Caco-2 (cell line): ENCODE measurements at regions not wholly inside any gene's neighbourhood (a gene's known extent, or its start where the extent isn't known, plus 50 kb on each side); places are given as distances from the start of the nearest gene placed in this dataset.

Source experiments
- BruUV-seq: library from RNA; stranded (reverse); fragments of 400-500 nt; replicated peaks from 2 replicates; lab custom pipeline; 2021; lab: Mats Ljungman, UMichigan
- CTCF ChIA-PET: fragments of 300-600 bp; sonication (Branson Sonifier 250); formaldehyde crosslinking; loops from one replicate; lab custom pipeline; 2022; ENCODE audit warnings: antibody characterized with exemption; lab: Charles Lee
- POLR2A ChIA-PET: fragments of 300-600 bp; sonication (Branson Sonifier 250); formaldehyde crosslinking; loops from one replicate; lab custom pipeline; 2022; ENCODE audit warnings: antibody characterized with exemption; lab: Charles Lee
- DNase-seq, 2 experiments: peaks; one replicate each; pipeline versions ENCODE4 v3.0.0 to v3.0.0-alpha.2; 2020 to 2022
- H3K27me3 ChIP-seq: replicated peaks from 2 replicates; pipeline ENCODE4 v1.6.0; 2011; ENCODE audit warnings: low read length; ENCODE audit not compliant: control insufficient read depth, insufficient read depth
- H3K36me3 ChIP-seq: 2 replicates; pipeline ENCODE4 v1.5.1; 2011; ENCODE audit warnings: low read length; ENCODE audit not compliant: control insufficient read depth, insufficient read depth
- H3K4me1 ChIP-seq: fragments of 250-450 bp; sonication (Bioruptor Pico); 2 replicates; pipeline ENCODE4 v1.5.1; 2020; ENCODE audit warnings: mild to moderate bottlenecking
- H3K4me3 ChIP-seq: 2 replicates; pipeline ENCODE4 v1.5.1; 2011; ENCODE audit warnings: low read depth, mild to moderate bottlenecking, control low read depth, low read length
- H3K9me3 ChIP-seq: fragments of 250-450 bp; sonication (Bioruptor Pico); 2 replicates; pipeline ENCODE4 v1.5.1; 2020; ENCODE audit warnings: mild to moderate bottlenecking, moderate library complexity
- H3K27ac Mint-ChIP-seq: one replicate; pipeline ENCODE4 v1.8.0; 2022; ENCODE audit warnings: mixed read lengths; ENCODE audit not compliant: unreplicated experiment
- H3K27me3 Mint-ChIP-seq: one replicate; pipeline ENCODE4 v1.8.0; 2022; ENCODE audit warnings: mixed read lengths; ENCODE audit not compliant: insufficient read depth, unreplicated experiment
- H3K36me3 Mint-ChIP-seq: one replicate; pipeline ENCODE4 v1.8.0; 2022; ENCODE audit warnings: mild to moderate bottlenecking, mixed read lengths; ENCODE audit not compliant: insufficient read depth, unreplicated experiment
- H3K4me1 Mint-ChIP-seq: one replicate; pipeline ENCODE4 v1.8.0; 2022; ENCODE audit warnings: low read depth, mixed read lengths; ENCODE audit not compliant: unreplicated experiment
- H3K4me3 Mint-ChIP-seq: one replicate; pipeline ENCODE4 v1.8.0; 2022; ENCODE audit warnings: mild to moderate bottlenecking, moderate library complexity, mixed read lengths; ENCODE audit not compliant: unreplicated experiment
- H3K9me3 Mint-ChIP-seq: one replicate; pipeline ENCODE4 v1.8.0; 2022; ENCODE audit warnings: mixed read lengths; ENCODE audit not compliant: unreplicated experiment
- CTCF ChIP-seq, 2 experiments: fragments of 200-600 bp in 1 of 2; IDR thresholded peaks; 1 replicate in 1 of 2; 2 replicates in 1 of 2; pipeline versions ENCODE4 v1.5.1 to v1.8.0; 2011 to 2022; ENCODE audit warnings: antibody characterized with exemption in 1 of 2, control low read depth in 1 of 2, inconsistent platforms in 1 of 2, low read depth in 1 of 2, low read length in 1 of 2, mild to moderate bottlenecking in 1 of 2, moderate library complexity in 1 of 2; ENCODE audit not compliant: insufficient read depth in 1 of 2, severe bottlenecking in 1 of 2, unreplicated experiment in 1 of 2
- intact Hi-C: fragments of 100-400 bp; cut with micrococcal nuclease; formaldehyde crosslinking; loops from one replicate; pipeline ENCODE4 v1.10.0; 2022; ENCODE audit not compliant: unreplicated experiment

GRCh38 chr6:121816906-121817540, 381.6 kb downstream of the GJA1 start:
- H3K9me3 Mint-ChIP-seq, result peaks cover 31% of the 10 kb centered on the region
- H3K4me3 ChIP-seq, result no peak overlapping the region
- no peaks in the 10 kb centered on the region for H3K27me3 ChIP-seq
- peak; percentile 35 to 54 for DNase-seq
- H3K4me1 ChIP-seq, result peaks cover 34% of the 10 kb centered on the region
- H3K27me3 Mint-ChIP-seq, result no peaks in the 10 kb centered on the region
- intact Hi-C loops, result loop anchor here (1.0 kb wide), 1 partner anchor 32 kb away; no protein-coding TSS in a partner anchor
- H3K4me3 Mint-ChIP-seq, result no peak overlapping the region
- BruUV-seq, result no TSS peak
- no peaks in the 10 kb centered on the region for H3K36me3 ChIP-seq
- no peak for TF ChIP-seq CTCF (IDR thresholded peaks at IDR 0.05; ENCODE audit: insufficient read depth in 1 of 2, low read depth in 1 of 2, low read length in 1 of 2, severe bottlenecking in 1 of 2, unreplicated experiment in 1 of 2)
- H3K27ac Mint-ChIP-seq, result no peak overlapping the region
- peaks cover 15% of the 10 kb centered on the region; the same call in 1 of the 2 replicates for H3K9me3 ChIP-seq
- POLR2A ChIA-PET, result no interaction called here
- H3K4me1 Mint-ChIP-seq, result peaks cover 9% of the 10 kb centered on the region
- CTCF ChIA-PET, result no interaction called here
- peaks cover 5% of the 10 kb centered on the region for H3K36me3 Mint-ChIP-seq

- Mint-ChIP-seq H3K4me1 (peaks cover 6% of the 10 kb centered on the region), H3K27me3 (no peaks in the 10 kb centered on the region), H3K27ac (peak overlapping the region; percentile 39), H3K9me3 (peaks cover 34% of the 10 kb centered on the region), H3K36me3 (no peaks in the 10 kb centered on the region), H3K4me3 (no peak overlapping the region)
- ChIA-PET POLR2A (no interaction called here), CTCF (no interaction called here)
- no TSS peak for BruUV-seq
- no peak overlapping the region for H3K4me3 ChIP-seq
- intact Hi-C loops, result no loop called here
- H3K36me3 ChIP-seq, result no peaks in the 10 kb centered on the region
- peaks cover 19% of the 10 kb centered on the region for H3K9me3 ChIP-seq
- no peak for TF ChIP-seq CTCF (IDR thresholded peaks at IDR 0.05; ENCODE audit: insufficient read depth in 1 of 2, low read depth in 1 of 2, low read length in 1 of 2, severe bottlenecking in 1 of 2, unreplicated experiment in 1 of 2)
- H3K27me3 ChIP-seq, result no peaks in the 10 kb centered on the region
- peak; percentile 20 to 43 for DNase-seq
- peaks cover 16% of the 10 kb centered on the region for H3K4me1 ChIP-seq
These were observed 388.0 kb downstream of the GJA1 start for GRCh38 chr6:121823437-121823851.

GRCh38 chr6:121826156-121826810, 390.8 kb downstream of the GJA1 start:
- Mint-ChIP-seq H3K4me1 (peaks cover 12% of the 10 kb centered on the region), H3K4me3 (no peak overlapping the region), H3K9me3 (peaks cover 10% of the 10 kb centered on the region), H3K27me3 (no peaks in the 10 kb centered on the region), H3K36me3 (no peaks in the 10 kb centered on the region), H3K27ac (no peak overlapping the region)
- ChIA-PET POLR2A (no interaction called here), CTCF (no interaction called here)
- no peak for DNase-seq
- intact Hi-C loops, result no loop called here
- H3K4me3 ChIP-seq, result no peak overlapping the region
- peaks cover 16% of the 10 kb centered on the region for H3K4me1 ChIP-seq
- no TSS peak for BruUV-seq
- TF ChIP-seq CTCF (IDR thresholded peaks at IDR 0.05; ENCODE audit: insufficient read depth in 1 of 2, low read depth in 1 of 2, low read length in 1 of 2, severe bottlenecking in 1 of 2, unreplicated experiment in 1 of 2), result no peak
- H3K9me3 ChIP-seq, result peaks cover 4% of the 10 kb centered on the region
- no peaks in the 10 kb centered on the region for H3K27me3 ChIP-seq
- no peaks in the 10 kb centered on the region for H3K36me3 ChIP-seq
